ENCODE measurements at regions not wholly inside any gene's neighbourhood (a gene's known extent, or its start where the extent isn't known, plus 50 kb on each side); places are given as distances from the start of the nearest gene placed in this dataset.
"Not testable (repeated sequence)": the region's sequence is repeated elsewhere in the genome, so short reads cannot be mapped to it uniquely, and the experiment has no call there.

DNA sequence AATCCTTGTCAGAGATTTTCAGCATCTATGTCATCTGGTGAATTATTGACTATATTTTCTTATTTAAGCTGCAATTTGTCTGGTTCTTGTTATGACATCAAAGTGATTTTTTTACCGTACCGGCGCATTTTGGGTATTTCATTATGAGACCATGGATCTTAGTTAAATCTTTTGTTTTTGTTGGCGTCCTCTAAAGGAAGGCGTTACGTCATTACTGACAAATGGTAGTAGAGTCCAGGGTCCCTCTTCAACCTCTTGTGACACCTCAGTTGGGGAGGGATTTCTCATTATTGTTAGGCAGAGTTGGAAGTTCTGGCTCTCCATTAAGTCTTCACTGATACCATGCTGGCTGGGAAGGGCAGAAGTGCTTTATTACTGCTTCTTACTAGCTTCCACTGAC lies 175.8 kb upstream of the MMADHC start:
- Histone ChIP-seq H3K4me1 (no peaks in the 10 kb centered on the region), H3K4me3 (no peak overlapping the region), H3K9me3 (no peaks in the 10 kb centered on the region), H3K36me3 (no peaks in the 10 kb centered on the region), H3K27me3 (ENCODE audit: low read depth) (no peaks in the 10 kb centered on the region), H3K27ac (no peak overlapping the region)
- intact Hi-C loops (cut with DNase I) = no loop called here
- ATAC-seq (no peak), DNase-seq (no peak)
- TF ChIP-seq, protein P1, sequence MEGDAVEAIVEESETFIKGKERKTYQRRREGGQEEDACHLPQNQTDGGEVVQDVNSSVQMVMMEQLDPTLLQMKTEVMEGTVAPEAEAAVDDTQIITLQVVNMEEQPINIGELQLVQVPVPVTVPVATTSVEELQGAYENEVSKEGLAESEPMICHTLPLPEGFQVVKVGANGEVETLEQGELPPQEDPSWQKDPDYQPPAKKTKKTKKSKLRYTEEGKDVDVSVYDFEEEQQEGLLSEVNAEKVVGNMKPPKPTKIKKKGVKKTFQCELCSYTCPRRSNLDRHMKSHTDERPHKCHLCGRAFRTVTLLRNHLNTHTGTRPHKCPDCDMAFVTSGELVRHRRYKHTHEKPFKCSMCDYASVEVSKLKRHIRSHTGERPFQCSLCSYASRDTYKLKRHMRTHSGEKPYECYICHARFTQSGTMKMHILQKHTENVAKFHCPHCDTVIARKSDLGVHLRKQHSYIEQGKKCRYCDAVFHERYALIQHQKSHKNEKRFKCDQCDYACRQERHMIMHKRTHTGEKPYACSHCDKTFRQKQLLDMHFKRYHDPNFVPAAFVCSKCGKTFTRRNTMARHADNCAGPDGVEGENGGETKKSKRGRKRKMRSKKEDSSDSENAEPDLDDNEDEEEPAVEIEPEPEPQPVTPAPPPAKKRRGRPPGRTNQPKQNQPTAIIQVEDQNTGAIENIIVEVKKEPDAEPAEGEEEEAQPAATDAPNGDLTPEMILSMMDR (IDR thresholded peaks at IDR 0.05) = no peak

DNA sequence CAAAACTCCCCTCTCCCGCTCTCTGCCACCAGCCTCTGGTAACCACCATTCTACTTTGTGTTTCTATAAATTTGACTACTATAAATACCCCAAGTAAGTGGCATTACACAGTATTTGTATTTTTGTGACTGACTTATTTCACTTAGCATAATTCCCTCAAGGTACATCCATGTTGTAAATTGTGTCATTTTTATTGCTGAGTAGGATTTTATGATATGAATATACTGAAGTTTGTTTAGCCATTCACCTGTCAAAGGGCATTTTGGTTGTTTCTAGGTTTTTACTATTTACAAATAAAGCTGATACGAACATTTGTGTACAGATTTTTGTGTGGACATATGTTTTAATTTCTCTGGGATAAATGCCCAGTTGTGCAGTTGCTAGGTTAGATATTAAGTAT lies 174.0 kb upstream of the MMADHC start:
- no peaks in the 10 kb centered on the region for H3K9me3 ChIP-seq
- H3K4me1 ChIP-seq = no peaks in the 10 kb centered on the region
- no peak overlapping the region for H3K4me3 ChIP-seq
- DNase-seq (no peak), ATAC-seq (no peak)
- H3K36me3 ChIP-seq = no peaks in the 10 kb centered on the region
- intact Hi-C loops (cut with DNase I) = no loop called here
- no peak overlapping the region for H3K27ac ChIP-seq
- TF ChIP-seq, protein P1 (IDR thresholded peaks at IDR 0.05) = no peak
- H3K27me3 ChIP-seq (ENCODE audit: low read depth) = no peaks in the 10 kb centered on the region

DNA sequence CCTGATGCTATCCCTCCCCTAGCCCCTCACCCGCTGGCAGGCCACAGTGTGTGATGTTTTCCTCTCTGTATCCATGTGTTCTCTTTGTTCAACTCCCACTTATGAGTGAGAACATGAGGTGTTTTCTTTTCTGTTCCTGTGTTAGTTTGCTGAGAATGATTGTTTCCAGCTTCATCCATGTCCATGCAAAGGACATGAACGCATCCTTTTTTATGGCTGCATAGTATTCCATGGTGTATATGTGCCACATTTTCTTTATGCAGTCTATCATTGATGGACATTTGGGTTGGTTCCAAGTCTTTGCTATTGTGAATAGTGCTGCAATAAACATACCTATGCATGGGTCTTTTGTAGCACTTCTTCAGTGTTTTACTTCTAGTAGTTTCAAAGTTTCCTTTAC lies 171.8 kb upstream of the MMADHC start:
- H3K27ac ChIP-seq; H3K4me1 ChIP-seq; H3K36me3 ChIP-seq; H3K27me3 ChIP-seq (ENCODE audit: low read depth); ATAC-seq; DNase-seq; H3K9me3 ChIP-seq; H3K4me3 ChIP-seq; intact Hi-C loops (cut with DNase I): not testable (repeated sequence)

DNA sequence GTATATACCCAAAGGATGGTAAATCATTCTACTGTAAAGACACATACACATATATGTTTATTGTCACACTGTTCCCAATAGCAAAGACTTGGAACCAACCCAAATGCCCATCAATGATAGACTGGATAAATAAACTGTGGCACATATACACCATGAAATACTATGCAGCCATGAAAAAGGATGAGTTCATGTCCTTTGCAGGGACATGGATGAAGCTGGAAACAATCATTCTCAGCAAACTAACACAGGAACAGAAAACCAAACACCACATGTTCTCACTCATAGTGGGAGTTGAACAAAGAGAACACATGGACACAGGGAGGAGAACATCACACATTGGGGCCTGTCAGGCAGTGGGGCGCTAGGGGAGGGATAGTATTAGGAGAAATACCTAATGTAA lies 167.1 kb upstream of the MMADHC start:
- H3K36me3 ChIP-seq, ATAC-seq: not testable (repeated sequence)

DNA sequence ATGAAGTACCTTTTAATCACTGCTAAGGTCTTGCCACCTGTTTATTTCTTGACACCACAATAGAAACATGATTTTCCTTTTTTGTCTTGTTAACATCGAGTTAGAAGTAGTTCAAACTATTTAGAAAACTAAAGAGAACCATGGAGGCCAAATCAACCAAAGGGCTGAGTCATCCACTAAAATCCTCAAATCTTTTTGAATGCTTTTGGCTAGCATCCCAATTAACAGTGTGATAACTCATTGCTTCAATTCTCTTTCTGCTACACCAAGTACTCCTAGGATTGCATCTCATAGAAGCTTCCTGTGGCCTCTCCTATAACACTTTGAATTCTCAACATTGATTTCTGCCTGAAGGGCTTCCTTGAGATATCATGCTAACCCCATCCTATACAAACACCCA lies 159.9 kb upstream of the MMADHC start:
- no peak overlapping the region for H3K27ac ChIP-seq

More for the DNA sequence above, 167.1 kb upstream of the MMADHC start:
- H3K27ac ChIP-seq; DNase-seq; intact Hi-C loops (cut with DNase I); H3K4me3 ChIP-seq; H3K9me3 ChIP-seq; H3K4me1 ChIP-seq; H3K27me3 ChIP-seq (ENCODE audit: low read depth): not testable (repeated sequence)

DNA sequence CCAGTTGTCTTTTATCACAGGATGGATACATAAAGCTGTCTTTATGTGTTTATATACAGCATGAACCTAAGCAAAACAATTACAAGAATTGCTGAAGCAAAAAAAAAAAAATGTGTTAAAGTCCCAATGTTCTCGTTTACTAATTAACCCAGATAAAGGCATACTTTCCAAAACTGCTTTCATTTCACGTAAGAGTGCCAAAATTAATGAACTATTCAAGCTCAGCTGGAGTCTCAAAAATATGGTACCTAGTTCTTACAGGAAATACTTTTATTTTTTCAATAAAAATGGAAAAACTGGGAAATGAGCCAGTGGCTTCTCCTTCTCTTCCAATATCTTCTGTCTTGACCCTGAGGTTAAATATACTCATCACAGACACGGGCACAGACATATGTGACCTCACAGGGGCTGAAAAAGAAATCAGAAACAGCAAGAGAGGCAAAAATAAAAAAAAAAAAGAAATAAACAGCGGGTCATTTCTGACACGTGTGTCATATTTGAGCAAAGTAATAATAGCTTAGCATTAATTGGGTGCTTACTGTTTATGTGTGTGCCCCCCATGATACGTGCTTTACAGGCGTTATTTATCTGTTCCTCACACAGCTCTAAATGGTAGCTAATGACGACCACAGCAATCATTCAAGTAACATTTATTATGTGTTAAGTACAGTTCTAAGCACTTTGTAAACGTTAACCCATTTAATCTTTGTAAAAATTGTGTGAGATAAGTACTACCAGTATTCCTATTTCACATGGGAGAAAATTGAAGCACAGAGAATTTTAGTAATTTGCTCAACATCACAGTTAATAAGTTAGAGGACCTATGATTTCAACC lies 158.0 kb upstream of the MMADHC start:
- H3K36me3 ChIP-seq = no peaks in the 10 kb centered on the region
- intact Hi-C loops (cut with DNase I) = no loop called here
- ATAC-seq (no peak), DNase-seq (no peak)
- H3K27me3 ChIP-seq (ENCODE audit: low read depth) = no peaks in the 10 kb centered on the region
- H3K9me3 ChIP-seq = no peaks in the 10 kb centered on the region
- H3K27ac ChIP-seq = no peak overlapping the region
- H3K4me3 ChIP-seq = no peak overlapping the region
- TF ChIP-seq, protein P1 (IDR thresholded peaks at IDR 0.05) = no peak
- H3K4me1 ChIP-seq = no peaks in the 10 kb centered on the region

More for the DNA sequence above, 159.9 kb upstream of the MMADHC start:
- TF ChIP-seq, protein P1 (IDR thresholded peaks at IDR 0.05) = no peak
- H3K9me3 ChIP-seq = no peaks in the 10 kb centered on the region
- intact Hi-C loops (cut with DNase I) = no loop called here
- DNase-seq (no peak), ATAC-seq (no peak)
- no peaks in the 10 kb centered on the region for H3K36me3 ChIP-seq
- no peaks in the 10 kb centered on the region for H3K4me1 ChIP-seq
- no peaks in the 10 kb centered on the region for H3K27me3 ChIP-seq (ENCODE audit: low read depth)
- H3K4me3 ChIP-seq = no peak overlapping the region
